Liver (tissue), 8 donors: ENCODE measurements at regions not wholly inside any gene's neighbourhood (a gene's known extent, or its start where the extent isn't known, plus 50 kb on each side); places are given as distances from the start of the nearest gene placed in this dataset.
A peak's percentile ranks its signal among the peaks of the same experiment; 100 is the strongest.

ENCODE experiments used
- DNase-seq: peaks from one replicate; pipeline ENCODE4 v3.0.0-alpha.2; 2017; ENCODE audit warnings: low spot score
- H3K27ac ChIP-seq, 2 donors: one replicate each; pipeline ENCODE4 v1.7.0; 2013; ENCODE audit warnings: inconsistent platforms in 2 of 2, low read length in 2 of 2, control low read depth in 1 of 2, low read depth in 1 of 2, mild to moderate bottlenecking in 1 of 2
- H3K27me3 ChIP-seq, 4 donors: one replicate each; pipeline versions ENCODE4 v1.6.1 to v1.7.0; 2013; ENCODE audit warnings: low read length in 3 of 4, inconsistent platforms in 1 of 4, mild to moderate bottlenecking in 1 of 4, moderate library complexity in 1 of 4; ENCODE audit not compliant: control insufficient read depth in 4 of 4, insufficient read depth in 4 of 4
- H3K36me3 ChIP-seq, 4 donors: one replicate each; pipeline versions ENCODE4 v1.6.1 to v1.7.0; 2013; ENCODE audit warnings: low read length in 3 of 4, mild to moderate bottlenecking in 3 of 4, low read depth in 1 of 4, moderate library complexity in 1 of 4; ENCODE audit not compliant: control insufficient read depth in 4 of 4, insufficient read depth in 3 of 4
- H3K4me1 ChIP-seq, 4 donors: one replicate each; pipeline versions ENCODE4 v1.6.1 to v1.7.0; 2013; ENCODE audit warnings: low read length in 3 of 4, mild to moderate bottlenecking in 3 of 4, moderate library complexity in 1 of 4; ENCODE audit not compliant: control insufficient read depth in 4 of 4, insufficient read depth in 4 of 4
- H3K4me3 ChIP-seq, 3 donors: one replicate each; pipeline versions ENCODE4 v1.6.1 to v1.7.0; 2013; ENCODE audit warnings: low read length in 3 of 3, control low read depth in 1 of 3, low read depth in 1 of 3, mild to moderate bottlenecking in 1 of 3
- H3K9ac ChIP-seq, 2 donors: one replicate each; pipeline ENCODE4 v1.7.0; 2013; ENCODE audit warnings: low read length in 2 of 2, mild to moderate bottlenecking in 2 of 2, moderate library complexity in 2 of 2, control low read depth in 1 of 2, low read depth in 1 of 2
- H3K9me3 ChIP-seq, 4 donors: one replicate each; pipeline versions ENCODE4 v1.6.1 to v1.7.0; 2013; ENCODE audit warnings: low read length in 3 of 4; ENCODE audit not compliant: control insufficient read depth in 4 of 4
- ATF3 ChIP-seq: IDR thresholded peaks from 2 replicates; pipeline ENCODE4 v1.6.1; 2016; ENCODE audit warnings: antibody characterized with exemption
- CTCF ChIP-seq: fragments of 150-350 bp; IDR thresholded peaks from 2 replicates; pipeline ENCODE4 v1.5.1; 2017; ENCODE audit warnings: improper control_type of control experiment, low read depth, low read length; ENCODE audit not compliant: missing input control
- JUND ChIP-seq, 2 donors: IDR thresholded peaks; 2 replicates each; pipeline ENCODE4 v1.6.1; 2016; ENCODE audit warnings: antibody characterized with exemption in 2 of 2
- MAX ChIP-seq: IDR thresholded peaks from 2 replicates; pipeline ENCODE4 v1.6.1; 2016; ENCODE audit warnings: antibody characterized with exemption
- NR2F2 ChIP-seq: IDR thresholded peaks from 2 replicates; pipeline ENCODE4 v1.6.1; 2016; ENCODE audit warnings: antibody characterized with exemption
- RAD21 ChIP-seq, 2 donors: IDR thresholded peaks; 2 replicates each; pipeline ENCODE4 v1.6.1; 2016; ENCODE audit warnings: antibody characterized with exemption in 2 of 2, mild to moderate bottlenecking in 2 of 2
- REST ChIP-seq: IDR thresholded peaks from 2 replicates; pipeline ENCODE4 v1.6.1; 2016; ENCODE audit warnings: antibody characterized with exemption, mild to moderate bottlenecking
- SP1 ChIP-seq: IDR thresholded peaks from 2 replicates; pipeline ENCODE4 v1.6.1; 2018; ENCODE audit warnings: antibody characterized with exemption, mild to moderate bottlenecking
- TAF1 ChIP-seq: conservative IDR thresholded peaks from 2 replicates; pipeline ENCODE4 v1.6.1; 2016; ENCODE audit warnings: antibody characterized with exemption, mild to moderate bottlenecking
- ZBTB33 ChIP-seq: IDR thresholded peaks from 2 replicates; pipeline ENCODE4 v1.6.1; 2016; ENCODE audit warnings: antibody characterized with exemption
- WGBS: extraction: QIAGEN DNeasy Blood & Tissue Kit; methylation state at CpG from one replicate; pipeline ENCODE4 v1.1.7; 2013; 5-methylcytosine and 5-hydroxymethylcytosine counted together
- donor health status: healthy.
- donor health status: healthy.
- donor health status: healthy.
- donor health status: healthy.
- donor health status: healthy.

- WGBS: 41% methylated on average over 16 of the region's 16 CpGs
- Histone ChIP-seq H3K27ac (no peak overlapping the region), H3K27me3 (peaks cover 0 to 4% (median 0%) of the 10 kb centered on the region in 4 donors), H3K9me3 (no peaks in the 10 kb centered on the region), H3K9ac (no peak overlapping the region), H3K36me3 (no peaks in the 10 kb centered on the region), H3K4me3 (no peak overlapping the region), H3K4me1 (no peaks in the 10 kb centered on the region)
- TF ChIP-seq REST (no peak), MAX (no peak), ATF3 (no peak), RAD21 (IDR thresholded peaks at IDR 0.05) (peak; percentile 79), TAF1 (no peak), SP1 (no peak), JUND (IDR thresholded peaks at IDR 0.05) (no peak), NR2F2 (no peak), CTCF (peak; percentile 78)
- DNase-seq: no peak
These were observed 76.6 kb upstream of the GZMB start for GRCh38 chr14:24710403-24711112.

GRCh38 chr14:24708684-24709083 is 74.7 kb upstream of the GZMB start:
- no peaks in the 10 kb centered on the region for H3K4me1 ChIP-seq
- no peak for DNase-seq
- H3K27ac ChIP-seq: no peak overlapping the region
- H3K36me3 ChIP-seq: no peaks in the 10 kb centered on the region
- H3K9me3 ChIP-seq: no peaks in the 10 kb centered on the region
- H3K9ac ChIP-seq: no peak overlapping the region
- H3K27me3 ChIP-seq: peaks cover 0 to 4% (median 0%) of the 10 kb centered on the region in 4 donors
- H3K4me3 ChIP-seq: no peak overlapping the region
- no peak for TF ChIP-seq ZBTB33
- 80% methylated on average over 3 of the region's 3 CpGs for WGBS
